Liver (tissue), 3 donors: ENCODE measurements at regions not wholly inside any gene's neighbourhood (a gene's known extent, or its start where the extent isn't known, plus 50 kb on each side); places are given as distances from the start of the nearest gene placed in this dataset.

Source experiments
- JUND ChIP-seq, 2 donors: IDR thresholded peaks; 2 replicates each; pipeline ENCODE4 v1.6.1; 2016; ENCODE audit warnings: antibody characterized with exemption in 2 of 2
- RAD21 ChIP-seq, 2 donors: IDR thresholded peaks; 2 replicates each; pipeline ENCODE4 v1.6.1; 2016; ENCODE audit warnings: antibody characterized with exemption in 2 of 2, mild to moderate bottlenecking in 2 of 2
- RXRA ChIP-seq, 2 donors: IDR thresholded peaks; 2 replicates each; pipeline ENCODE4 v1.6.1; 2017 to 2018; ENCODE audit warnings: antibody characterized with exemption in 2 of 2, mild to moderate bottlenecking in 1 of 2
- SP1 ChIP-seq: IDR thresholded peaks from 2 replicates; pipeline ENCODE4 v1.6.1; 2018; ENCODE audit warnings: antibody characterized with exemption, mild to moderate bottlenecking
- TAF1 ChIP-seq: conservative IDR thresholded peaks from 2 replicates; pipeline ENCODE4 v1.6.1; 2016; ENCODE audit warnings: antibody characterized with exemption, mild to moderate bottlenecking
- YY1 ChIP-seq: IDR thresholded peaks from 2 replicates; pipeline ENCODE4 v1.6.1; 2016; ENCODE audit warnings: antibody characterized with exemption, mild to moderate bottlenecking
- ZBTB33 ChIP-seq: IDR thresholded peaks from 2 replicates; pipeline ENCODE4 v1.6.1; 2016; ENCODE audit warnings: antibody characterized with exemption
- TF ChIP-seq, protein P1 (sequence below): fragments of 150-350 bp; IDR thresholded peaks from 2 replicates; pipeline ENCODE4 v1.5.1; 2017; ENCODE audit warnings: improper control_type of control experiment, low read depth, low read length; ENCODE audit not compliant: missing input control
- TF ChIP-seq, protein P2 (sequence below): IDR thresholded peaks from 2 replicates; pipeline ENCODE4 v1.6.1; 2016; ENCODE audit warnings: antibody characterized with exemption, mild to moderate bottlenecking
- TF ChIP-seq, protein P3 (sequence below): IDR thresholded peaks from 2 replicates; pipeline ENCODE4 v1.6.1; 2016; ENCODE audit warnings: antibody characterized with exemption
- donor health status: healthy.
- donor health status: healthy.

- TF ChIP-seq, protein P1, sequence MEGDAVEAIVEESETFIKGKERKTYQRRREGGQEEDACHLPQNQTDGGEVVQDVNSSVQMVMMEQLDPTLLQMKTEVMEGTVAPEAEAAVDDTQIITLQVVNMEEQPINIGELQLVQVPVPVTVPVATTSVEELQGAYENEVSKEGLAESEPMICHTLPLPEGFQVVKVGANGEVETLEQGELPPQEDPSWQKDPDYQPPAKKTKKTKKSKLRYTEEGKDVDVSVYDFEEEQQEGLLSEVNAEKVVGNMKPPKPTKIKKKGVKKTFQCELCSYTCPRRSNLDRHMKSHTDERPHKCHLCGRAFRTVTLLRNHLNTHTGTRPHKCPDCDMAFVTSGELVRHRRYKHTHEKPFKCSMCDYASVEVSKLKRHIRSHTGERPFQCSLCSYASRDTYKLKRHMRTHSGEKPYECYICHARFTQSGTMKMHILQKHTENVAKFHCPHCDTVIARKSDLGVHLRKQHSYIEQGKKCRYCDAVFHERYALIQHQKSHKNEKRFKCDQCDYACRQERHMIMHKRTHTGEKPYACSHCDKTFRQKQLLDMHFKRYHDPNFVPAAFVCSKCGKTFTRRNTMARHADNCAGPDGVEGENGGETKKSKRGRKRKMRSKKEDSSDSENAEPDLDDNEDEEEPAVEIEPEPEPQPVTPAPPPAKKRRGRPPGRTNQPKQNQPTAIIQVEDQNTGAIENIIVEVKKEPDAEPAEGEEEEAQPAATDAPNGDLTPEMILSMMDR: no peak
- TF ChIP-seq TAF1: no peak
- peak; percentile 56 to 66 for TF ChIP-seq RXRA (IDR thresholded peaks at IDR 0.05)
- TF ChIP-seq JUND (IDR thresholded peaks at IDR 0.05): no peak
- no peak for TF ChIP-seq RAD21 (IDR thresholded peaks at IDR 0.05)
- no peak for TF ChIP-seq YY1
- TF ChIP-seq, protein P2, sequence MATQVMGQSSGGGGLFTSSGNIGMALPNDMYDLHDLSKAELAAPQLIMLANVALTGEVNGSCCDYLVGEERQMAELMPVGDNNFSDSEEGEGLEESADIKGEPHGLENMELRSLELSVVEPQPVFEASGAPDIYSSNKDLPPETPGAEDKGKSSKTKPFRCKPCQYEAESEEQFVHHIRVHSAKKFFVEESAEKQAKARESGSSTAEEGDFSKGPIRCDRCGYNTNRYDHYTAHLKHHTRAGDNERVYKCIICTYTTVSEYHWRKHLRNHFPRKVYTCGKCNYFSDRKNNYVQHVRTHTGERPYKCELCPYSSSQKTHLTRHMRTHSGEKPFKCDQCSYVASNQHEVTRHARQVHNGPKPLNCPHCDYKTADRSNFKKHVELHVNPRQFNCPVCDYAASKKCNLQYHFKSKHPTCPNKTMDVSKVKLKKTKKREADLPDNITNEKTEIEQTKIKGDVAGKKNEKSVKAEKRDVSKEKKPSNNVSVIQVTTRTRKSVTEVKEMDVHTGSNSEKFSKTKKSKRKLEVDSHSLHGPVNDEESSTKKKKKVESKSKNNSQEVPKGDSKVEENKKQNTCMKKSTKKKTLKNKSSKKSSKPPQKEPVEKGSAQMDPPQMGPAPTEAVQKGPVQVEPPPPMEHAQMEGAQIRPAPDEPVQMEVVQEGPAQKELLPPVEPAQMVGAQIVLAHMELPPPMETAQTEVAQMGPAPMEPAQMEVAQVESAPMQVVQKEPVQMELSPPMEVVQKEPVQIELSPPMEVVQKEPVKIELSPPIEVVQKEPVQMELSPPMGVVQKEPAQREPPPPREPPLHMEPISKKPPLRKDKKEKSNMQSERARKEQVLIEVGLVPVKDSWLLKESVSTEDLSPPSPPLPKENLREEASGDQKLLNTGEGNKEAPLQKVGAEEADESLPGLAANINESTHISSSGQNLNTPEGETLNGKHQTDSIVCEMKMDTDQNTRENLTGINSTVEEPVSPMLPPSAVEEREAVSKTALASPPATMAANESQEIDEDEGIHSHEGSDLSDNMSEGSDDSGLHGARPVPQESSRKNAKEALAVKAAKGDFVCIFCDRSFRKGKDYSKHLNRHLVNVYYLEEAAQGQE: no peak
- peak; percentile 36 for TF ChIP-seq SP1
- TF ChIP-seq, protein P3, sequence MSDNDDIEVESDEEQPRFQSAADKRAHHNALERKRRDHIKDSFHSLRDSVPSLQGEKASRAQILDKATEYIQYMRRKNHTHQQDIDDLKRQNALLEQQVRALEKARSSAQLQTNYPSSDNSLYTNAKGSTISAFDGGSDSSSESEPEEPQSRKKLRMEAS: peak; percentile 10
- TF ChIP-seq ZBTB33: no peak
Observed at GRCh38 chrX:97666890-97667289, 783.2 kb downstream of the RPA4 start.
